CD4-positive, alpha-beta memory T cell (primary cell): ENCODE measurements at regions not wholly inside any gene's neighbourhood (a gene's known extent, or its start where the extent isn't known, plus 50 kb on each side); places are given as distances from the start of the nearest gene placed in this dataset.
"Not testable (repeated sequence)": the region's sequence is repeated elsewhere in the genome, so short reads cannot be mapped to it uniquely, and the experiment has no call there.

Source experiments
- CTCF ChIA-PET: fragments of 350-600 bp; sonication (Branson Sonifier 250); formaldehyde crosslinking; loops from one replicate; lab custom pipeline; 2021; ENCODE audit warnings: inconsistent platforms; ENCODE audit not compliant: partially characterized antibody; lab: Charles Lee
- POLR2A ChIA-PET: fragments of 350-600 bp; sonication (Branson Sonifier 250); formaldehyde crosslinking; loops from one replicate; lab custom pipeline; 2021; ENCODE audit not compliant: partially characterized antibody; lab: Charles Lee
- DNase-seq, 5 donors: peaks; one replicate each; pipeline versions ENCODE4 v3.0.0 to v3.0.0-alpha.2; 2020 to 2022; ENCODE audit warnings: mixed read lengths in 1 of 5
- H3K27ac ChIP-seq: one replicate; pipeline ENCODE4 v1.7.0; 2013; ENCODE audit warnings: low read depth, low read length
- H3K27me3 ChIP-seq: 2 replicates; pipeline ENCODE4 v1.7.0; 2013; ENCODE audit warnings: mild to moderate bottlenecking, low read length, moderate library complexity; ENCODE audit not compliant: insufficient read depth
- H3K36me3 ChIP-seq: 2 replicates; pipeline ENCODE4 v1.7.0; 2013; ENCODE audit warnings: mild to moderate bottlenecking, low read length, moderate library complexity; ENCODE audit not compliant: insufficient read depth
- H3K4me1 ChIP-seq: 2 replicates; pipeline ENCODE4 v1.7.0; 2013; ENCODE audit warnings: mild to moderate bottlenecking, low read length, moderate library complexity; ENCODE audit not compliant: insufficient read depth
- H3K4me3 ChIP-seq, 2 donors: one replicate each; pipeline ENCODE4 v1.7.0; 2013; ENCODE audit warnings: low read length in 2 of 2, mild to moderate bottlenecking in 1 of 2
- H3K9me3 ChIP-seq, 2 donors: one replicate each; pipeline ENCODE4 v1.7.0; 2013; ENCODE audit warnings: low read length in 2 of 2, control low read depth in 1 of 2; ENCODE audit not compliant: control insufficient read depth in 1 of 2
- H3K27ac Mint-ChIP-seq, 7 donors: one replicate each; pipeline ENCODE4 v1.8.0; 2020 to 2021; ENCODE audit warnings: mixed read lengths in 7 of 7, mild to moderate bottlenecking in 6 of 7, inconsistent platforms in 3 of 7, moderate library complexity in 3 of 7
- H3K27me3 Mint-ChIP-seq, 2 donors: one replicate each; pipeline ENCODE4 v1.8.0; 2020 to 2021; ENCODE audit warnings: mixed read lengths in 2 of 2
- H3K36me3 Mint-ChIP-seq, 2 donors: one replicate each; pipeline ENCODE4 v1.8.0; 2020 to 2021; ENCODE audit warnings: mixed read lengths in 2 of 2, inconsistent platforms in 1 of 2, mild to moderate bottlenecking in 1 of 2
- H3K4me1 Mint-ChIP-seq, 4 donors: one replicate each; pipeline ENCODE4 v1.8.0; 2020 to 2021; ENCODE audit warnings: mixed read lengths in 4 of 4, mild to moderate bottlenecking in 1 of 4
- H3K4me3 Mint-ChIP-seq, 8 donors: one replicate each; pipeline ENCODE4 v1.8.0; 2020 to 2021; ENCODE audit warnings: mixed read lengths in 8 of 8, mild to moderate bottlenecking in 7 of 8, moderate library complexity in 6 of 8, inconsistent platforms in 3 of 8
- H3K9me3 Mint-ChIP-seq, 8 donors: one replicate each; pipeline ENCODE4 v1.8.0; 2020 to 2021; ENCODE audit warnings: mixed read lengths in 8 of 8, mild to moderate bottlenecking in 5 of 8, inconsistent platforms in 3 of 8, moderate library complexity in 1 of 8
- intact Hi-C: fragments of 100-400 bp; cut with micrococcal nuclease; formaldehyde crosslinking; loops from one replicate; pipeline ENCODE4 v1.15.1; 2023

GRCh38 chr9:110005521-110005920 is 202.4 kb downstream of the C9orf152 start:
- intact Hi-C loops, result loop anchor here (2.0 to 5.0 kb wide), 3 partner anchors 38 to 53 kb away; no protein-coding TSS in a partner anchor
- ChIA-PET CTCF (interaction anchor here (1.3 to 2.5 kb wide), 3 partner anchors 36 to 101 kb away, joined by 3 to 13 read pairs (median 3); no protein-coding TSS in a partner anchor), POLR2A (interaction anchor here (1.5 to 2.5 kb wide), 4 partner anchors 9 to 44 kb away, joined by 3 to 15 read pairs (median 6); no protein-coding TSS in a partner anchor)
- Mint-ChIP-seq H3K27ac (peak overlapping the region in 6 of 7 donors; percentile 10 to 76 (median 52)), H3K9me3 (peaks cover 3 to 71% (median 41%) of the 10 kb centered on the region in 8 donors), H3K4me3 (peak overlapping the region in 7 of 8 donors; percentile 51 to 74 (median 58)), H3K4me1 (peaks cover 11 to 34% (median 23%) of the 10 kb centered on the region in 4 donors), H3K36me3 (peaks cover 21 to 33% of the 10 kb centered on the region in 2 donors)
- H3K27me3 ChIP-seq, H3K27ac ChIP-seq, H3K36me3 ChIP-seq, H3K27me3 Mint-ChIP-seq, H3K9me3 ChIP-seq, H3K4me3 ChIP-seq: not testable (repeated sequence)
- DNase-seq, result peak; percentile 39 to 58 (median 56)
- peaks cover 15% of the 10 kb centered on the region for H3K4me1 ChIP-seq

GRCh38 chr9:110006657-110007056 is 201.3 kb downstream of the C9orf152 start:
- Mint-ChIP-seq H3K27ac (peak overlapping the region in 5 of 7 donors; percentile 24 to 79 (median 26)), H3K27me3 (peaks cover 0 to 2% of the 10 kb centered on the region in 2 donors), H3K9me3 (peaks cover 3 to 61% (median 36%) of the 10 kb centered on the region in 8 donors), H3K4me1 (peaks cover 11 to 34% (median 23%) of the 10 kb centered on the region in 4 donors), H3K4me3 (peak overlapping the region in 4 of 8 donors; percentile 51 to 60 (median 58)), H3K36me3 (peaks cover 21 to 33% of the 10 kb centered on the region in 2 donors)
- intact Hi-C loops, result loop anchor here (5.0 kb wide), 1 partner anchor 39 kb away; no protein-coding TSS in a partner anchor
- ChIA-PET CTCF (interaction anchor here (1.1 to 2.5 kb wide), 3 partner anchors 9 to 102 kb away, joined by 3 to 13 read pairs (median 4); no protein-coding TSS in a partner anchor), POLR2A (interaction anchor here (2.5 kb wide), 2 partner anchors 38 to 43 kb away, joined by 8 to 15 read pairs; no protein-coding TSS in a partner anchor)
- Histone ChIP-seq H3K27ac (no peak overlapping the region), H3K4me1 (peaks cover 15% of the 10 kb centered on the region), H3K9me3 (no peaks in the 10 kb centered on the region), H3K4me3 (no peak overlapping the region), H3K36me3 (no peaks in the 10 kb centered on the region), H3K27me3 (no peaks in the 10 kb centered on the region)
- no peak for DNase-seq

GRCh38 chr9:110007477-110008270 is 200.3 kb downstream of the C9orf152 start:
- Histone ChIP-seq H3K9me3 (no peaks in the 10 kb centered on the region), H3K27ac (no peak overlapping the region), H3K27me3 (no peaks in the 10 kb centered on the region), H3K4me3 (no peak overlapping the region), H3K36me3 (no peaks in the 10 kb centered on the region), H3K4me1 (peaks cover 15% of the 10 kb centered on the region)
- no peak overlapping the region for H3K4me3 Mint-ChIP-seq
- intact Hi-C loops, result loop anchor here (5.0 kb wide), 1 partner anchor 40 kb away; no protein-coding TSS in a partner anchor
- ChIA-PET CTCF (interaction anchor here (1.1 kb wide), 1 partner anchor 10 kb away, joined by 4 read pairs; no protein-coding TSS in a partner anchor), POLR2A (no interaction called here)
- H3K9me3 Mint-ChIP-seq, result peaks cover 3 to 53% (median 35%) of the 10 kb centered on the region in 8 donors
- H3K27ac Mint-ChIP-seq, result peak overlapping the region in 1 of 7 donors; percentile 18
- peaks cover 0 to 2% of the 10 kb centered on the region in 2 donors for H3K27me3 Mint-ChIP-seq
- H3K36me3 Mint-ChIP-seq, result peaks cover 21 to 33% of the 10 kb centered on the region in 2 donors
- peaks cover 11 to 34% (median 23%) of the 10 kb centered on the region in 4 donors for H3K4me1 Mint-ChIP-seq
- no peak for DNase-seq

- Histone ChIP-seq H3K4me1 (peaks cover 15% of the 10 kb centered on the region), H3K27me3 (no peaks in the 10 kb centered on the region), H3K4me3 (no peak overlapping the region), H3K9me3 (no peaks in the 10 kb centered on the region), H3K36me3 (no peaks in the 10 kb centered on the region), H3K27ac (no peak overlapping the region)
- DNase-seq, result no peak
- Mint-ChIP-seq H3K9me3 (peaks cover 0 to 43% (median 28%) of the 10 kb centered on the region in 8 donors), H3K4me1 (peaks cover 11 to 34% (median 23%) of the 10 kb centered on the region in 4 donors), H3K36me3 (peaks cover 15 to 32% of the 10 kb centered on the region in 2 donors), H3K27me3 (peaks cover 0 to 2% of the 10 kb centered on the region in 2 donors), H3K4me3 (no peak overlapping the region), H3K27ac (no peak overlapping the region)
- CTCF ChIA-PET, result no interaction called here
- intact Hi-C loops, result loop anchor here (5.0 kb wide), 1 partner anchor 41 kb away; no protein-coding TSS in a partner anchor
- POLR2A ChIA-PET, result no interaction called here
Measured at GRCh38 chr9:110008663-110009062, 199.3 kb downstream of the C9orf152 start.

- Mint-ChIP-seq H3K36me3 (peaks cover 2 to 10% of the 10 kb centered on the region in 2 donors), H3K4me3 (no peak overlapping the region), H3K4me1 (peaks cover 4 to 9% (median 6%) of the 10 kb centered on the region in 4 donors), H3K9me3 (peaks cover 0 to 14% (median 4%) of the 10 kb centered on the region in 8 donors), H3K27me3 (peaks cover 0 to 2% of the 10 kb centered on the region in 2 donors), H3K27ac (no peak overlapping the region)
- intact Hi-C loops, result no loop called here
- Histone ChIP-seq H3K9me3 (no peaks in the 10 kb centered on the region), H3K4me1 (no peaks in the 10 kb centered on the region), H3K27me3 (no peaks in the 10 kb centered on the region), H3K27ac (no peak overlapping the region), H3K36me3 (no peaks in the 10 kb centered on the region), H3K4me3 (no peak overlapping the region)
- ChIA-PET POLR2A (no interaction called here), CTCF (no interaction called here)
- DNase-seq, result no peak
Measured at GRCh38 chr9:110011628-110012320, 196.2 kb downstream of the C9orf152 start.

- H3K9me3 ChIP-seq, result no peaks in the 10 kb centered on the region
- H3K27ac Mint-ChIP-seq, result no peak overlapping the region
- H3K9me3 Mint-ChIP-seq, result peaks cover 0 to 3% (median under 1%) of the 10 kb centered on the region in 8 donors
- no peak for DNase-seq
- intact Hi-C loops, result no loop called here
- no peak overlapping the region for H3K27ac ChIP-seq
- no peaks in the 10 kb centered on the region for H3K4me1 ChIP-seq
- no peak overlapping the region for H3K4me3 Mint-ChIP-seq
- no peaks in the 10 kb centered on the region for H3K27me3 ChIP-seq
- ChIA-PET CTCF (interaction anchor here (0.6 kb wide), 1 partner anchor 110 kb away, joined by 3 read pairs; no protein-coding TSS in a partner anchor), POLR2A (no interaction called here)
- H3K36me3 ChIP-seq, result no peaks in the 10 kb centered on the region
- no peak overlapping the region for H3K4me3 ChIP-seq
- no peaks in the 10 kb centered on the region for H3K27me3 Mint-ChIP-seq
- H3K4me1 Mint-ChIP-seq, result peaks cover 0 to 2% (median 0%) of the 10 kb centered on the region in 4 donors
- H3K36me3 Mint-ChIP-seq, result no peaks in the 10 kb centered on the region
Measured at GRCh38 chr9:110013064-110013463, 194.9 kb downstream of the C9orf152 start.
